ENCODE measurements at regions not wholly inside any gene's neighbourhood (a gene's known extent, or its start where the extent isn't known, plus 50 kb on each side); places are given as distances from the start of the nearest gene placed in this dataset.

- no peak for DNase-seq (ENCODE audit: low spot score in 2 of 2)
- Histone ChIP-seq H3K4me1 (no peaks in the 10 kb centered on the region), H3K36me3 (no peaks in the 10 kb centered on the region), H3K9me3 (no peaks in the 10 kb centered on the region), H3K27me3 (no peaks in the 10 kb centered on the region), H3K27ac (no peak overlapping the region), H3K4me3 (no peak overlapping the region)
- intact Hi-C loops (cut with DNase I): no loop called here
- TF ChIP-seq CTCF (IDR thresholded peaks at IDR 0.05): no peak
These were observed 237.6 kb downstream of the BCAT1 start for GRCh38 chr12:24711056-24712008.

GRCh38 chr12:24709216-24709615 lies 239.7 kb downstream of the BCAT1 start:
- H3K27ac ChIP-seq: no peak overlapping the region
- TF ChIP-seq CTCF (IDR thresholded peaks at IDR 0.05): no peak
- H3K4me3 ChIP-seq: no peak overlapping the region
- H3K36me3 ChIP-seq: no peaks in the 10 kb centered on the region
- H3K4me1 ChIP-seq: no peaks in the 10 kb centered on the region
- DNase-seq (ENCODE audit: low spot score in 2 of 2): no peak
- no peaks in the 10 kb centered on the region for H3K27me3 ChIP-seq
- no peaks in the 10 kb centered on the region for H3K9me3 ChIP-seq
- intact Hi-C loops (cut with DNase I): no loop called here

- no peaks in the 10 kb centered on the region for H3K27me3 ChIP-seq
- no peak for TF ChIP-seq CTCF (IDR thresholded peaks at IDR 0.05)
- H3K4me3 ChIP-seq: no peak overlapping the region
- H3K36me3 ChIP-seq: no peaks in the 10 kb centered on the region
- no peak for DNase-seq (ENCODE audit: low spot score in 2 of 2)
- no peak overlapping the region for H3K27ac ChIP-seq
- no peaks in the 10 kb centered on the region for H3K9me3 ChIP-seq
- intact Hi-C loops (cut with DNase I): no loop called here
- H3K4me1 ChIP-seq: no peaks in the 10 kb centered on the region
These were observed 240.2 kb downstream of the BCAT1 start for GRCh38 chr12:24708718-24709117.

- intact Hi-C loops (cut with DNase I): no loop called here
- Histone ChIP-seq H3K4me1 (no peaks in the 10 kb centered on the region), H3K9me3 (no peaks in the 10 kb centered on the region), H3K27me3 (no peaks in the 10 kb centered on the region), H3K4me3 (no peak overlapping the region), H3K36me3 (no peaks in the 10 kb centered on the region), H3K27ac (no peak overlapping the region)
- TF ChIP-seq CTCF (IDR thresholded peaks at IDR 0.05): no peak
- no peak for DNase-seq (ENCODE audit: low spot score in 2 of 2)
These were observed 240.9 kb downstream of the BCAT1 start for GRCh38 chr12:24708043-24708442.

- Histone ChIP-seq H3K27me3 (no peaks in the 10 kb centered on the region), H3K36me3 (no peaks in the 10 kb centered on the region), H3K4me3 (no peak overlapping the region), H3K4me1 (no peaks in the 10 kb centered on the region), H3K9me3 (no peaks in the 10 kb centered on the region), H3K27ac (no peak overlapping the region)
- TF ChIP-seq CTCF (IDR thresholded peaks at IDR 0.05): no peak
- intact Hi-C loops (cut with DNase I): no loop called here
- no peak for DNase-seq (ENCODE audit: low spot score in 2 of 2)
These were observed 241.6 kb downstream of the BCAT1 start for GRCh38 chr12:24707334-24707733.

Data from ascending aorta (tissue), 2 donors.